ENCODE measurements at regions not wholly inside any gene's neighbourhood (a gene's known extent, or its start where the extent isn't known, plus 50 kb on each side); places are given as distances from the start of the nearest gene placed in this dataset.

- no peak overlapping the region for H3K9ac ChIP-seq (replicated peaks; ENCODE audit: extremely low read depth, insufficient read depth, low read length)
- H3K4me1 ChIP-seq (ENCODE audit: control insufficient read depth, extremely low read depth, insufficient read depth, low read length), result no peaks in the 10 kb centered on the region
- no peaks in the 10 kb centered on the region for H4K20me1 ChIP-seq (replicated peaks; ENCODE audit: control insufficient read depth, extremely low read depth, insufficient read depth, low read length)
- FAIRE-seq (no peak), DNase-seq (ENCODE audit: low read depth, low spot score) (no peak)
- no peak overlapping the region for H3K4me3 ChIP-seq (replicated peaks in 1 of 3; ENCODE audit: insufficient read depth in 1 of 3, low read depth in 1 of 3, low read length in 3 of 3)
- TF ChIP-seq, protein P1, sequence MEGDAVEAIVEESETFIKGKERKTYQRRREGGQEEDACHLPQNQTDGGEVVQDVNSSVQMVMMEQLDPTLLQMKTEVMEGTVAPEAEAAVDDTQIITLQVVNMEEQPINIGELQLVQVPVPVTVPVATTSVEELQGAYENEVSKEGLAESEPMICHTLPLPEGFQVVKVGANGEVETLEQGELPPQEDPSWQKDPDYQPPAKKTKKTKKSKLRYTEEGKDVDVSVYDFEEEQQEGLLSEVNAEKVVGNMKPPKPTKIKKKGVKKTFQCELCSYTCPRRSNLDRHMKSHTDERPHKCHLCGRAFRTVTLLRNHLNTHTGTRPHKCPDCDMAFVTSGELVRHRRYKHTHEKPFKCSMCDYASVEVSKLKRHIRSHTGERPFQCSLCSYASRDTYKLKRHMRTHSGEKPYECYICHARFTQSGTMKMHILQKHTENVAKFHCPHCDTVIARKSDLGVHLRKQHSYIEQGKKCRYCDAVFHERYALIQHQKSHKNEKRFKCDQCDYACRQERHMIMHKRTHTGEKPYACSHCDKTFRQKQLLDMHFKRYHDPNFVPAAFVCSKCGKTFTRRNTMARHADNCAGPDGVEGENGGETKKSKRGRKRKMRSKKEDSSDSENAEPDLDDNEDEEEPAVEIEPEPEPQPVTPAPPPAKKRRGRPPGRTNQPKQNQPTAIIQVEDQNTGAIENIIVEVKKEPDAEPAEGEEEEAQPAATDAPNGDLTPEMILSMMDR (IDR thresholded peaks at IDR 0.05; ENCODE audit: extremely low read depth in 1 of 2, insufficient read depth in 1 of 2, low read depth in 1 of 2, low read length in 2 of 2), result no peak
- H3K27me3 ChIP-seq (ENCODE audit: control insufficient read depth in 2 of 2, insufficient read depth in 2 of 2, low read length in 2 of 2), result no peaks in the 10 kb centered on the region
- H2AFZ ChIP-seq (ENCODE audit: low read depth, low read length), result no peak overlapping the region
- H3K36me3 ChIP-seq (ENCODE audit: control insufficient read depth in 2 of 2, extremely low read depth in 1 of 2, insufficient read depth in 2 of 2, low read length in 2 of 2), result no peaks in the 10 kb centered on the region
- dilution Hi-C loops (cut with MboI; ENCODE audit: extremely low pct_ligation_motif_present, low sequenced_read_pairs), result no loop called here
- no peak overlapping the region for H3K27ac ChIP-seq (ENCODE audit: insufficient read depth, low read depth, low read length)
- no peak overlapping the region for H3K4me2 ChIP-seq (ENCODE audit: insufficient read depth, low read length)
- no peaks in the 10 kb centered on the region for H3K9me1 ChIP-seq (replicated peaks; ENCODE audit: control insufficient read depth, extremely low read depth, insufficient read depth, low read length)
- BruUV-seq (replicated peaks), result no TSS peak
- CTCF ChIA-PET, result no interaction called here
- intact Hi-C loops (cut with micrococcal nuclease), result no loop called here
- no peaks in the 10 kb centered on the region for H3K9me3 ChIP-seq (replicated peaks; ENCODE audit: control insufficient read depth, insufficient read depth, low read length)
- H3K79me2 ChIP-seq (ENCODE audit: control insufficient read depth, insufficient read depth, low read length), result no peaks in the 10 kb centered on the region
- POLR2A ChIA-PET, result no interaction called here
These were observed 71.4 kb upstream of the TRAM1L1 start for GRCh38 chr4:117156806-117157205.

- TF ChIP-seq POLR2A (IDR thresholded peaks at IDR 0.05; ENCODE audit: low read depth, low read length), result no peak
- TF ChIP-seq, protein P1 (IDR thresholded peaks at IDR 0.05; ENCODE audit: extremely low read depth in 1 of 2, insufficient read depth in 1 of 2, low read depth in 1 of 2, low read length in 2 of 2), result no peak
- no peak for TF ChIP-seq POLR2AphosphoS5 (IDR thresholded peaks at IDR 0.05; ENCODE audit: insufficient read depth, low read depth, low read length)
- no peak for TF ChIP-seq MAX (IDR thresholded peaks at IDR 0.05; ENCODE audit: insufficient read depth, insufficient read length)
- TF ChIP-seq FOS (IDR thresholded peaks at IDR 0.05; ENCODE audit: borderline replicate concordance, insufficient read depth, low read length), result no peak
- DNase-seq (ENCODE audit: low read depth, low spot score) (no peak), FAIRE-seq (no peak)
- dilution Hi-C loops (cut with MboI; ENCODE audit: extremely low pct_ligation_motif_present, low sequenced_read_pairs), result no loop called here
- ChIA-PET CTCF (no interaction called here), POLR2A (no interaction called here)
- no peaks in the 10 kb centered on the region for H4K20me1 ChIP-seq (replicated peaks; ENCODE audit: control insufficient read depth, extremely low read depth, insufficient read depth, low read length)
- H3K4me3 ChIP-seq (replicated peaks in 1 of 3; ENCODE audit: insufficient read depth in 1 of 3, low read depth in 1 of 3, low read length in 3 of 3), result no peak overlapping the region
- no peaks in the 10 kb centered on the region for H3K27me3 ChIP-seq (ENCODE audit: control insufficient read depth in 2 of 2, insufficient read depth in 2 of 2, low read length in 2 of 2)
- H3K27ac ChIP-seq (ENCODE audit: insufficient read depth, low read depth, low read length), result no peak overlapping the region
- H3K4me2 ChIP-seq (ENCODE audit: insufficient read depth, low read length), result no peak overlapping the region
- no peak overlapping the region for H2AFZ ChIP-seq (ENCODE audit: low read depth, low read length)
- no peaks in the 10 kb centered on the region for H3K4me1 ChIP-seq (ENCODE audit: control insufficient read depth, extremely low read depth, insufficient read depth, low read length)
- no peaks in the 10 kb centered on the region for H3K9me1 ChIP-seq (replicated peaks; ENCODE audit: control insufficient read depth, extremely low read depth, insufficient read depth, low read length)
- intact Hi-C loops (cut with micrococcal nuclease), result no loop called here
- no TSS peak for BruUV-seq (replicated peaks)
- H3K9me3 ChIP-seq (replicated peaks; ENCODE audit: control insufficient read depth, insufficient read depth, low read length), result no peaks in the 10 kb centered on the region
- no peak overlapping the region for H3K9ac ChIP-seq (replicated peaks; ENCODE audit: extremely low read depth, insufficient read depth, low read length)
- H3K36me3 ChIP-seq (ENCODE audit: control insufficient read depth in 2 of 2, extremely low read depth in 1 of 2, insufficient read depth in 2 of 2, low read length in 2 of 2), result no peaks in the 10 kb centered on the region
- no peaks in the 10 kb centered on the region for H3K79me2 ChIP-seq (ENCODE audit: control insufficient read depth, insufficient read depth, low read length)
These were observed 72.0 kb upstream of the TRAM1L1 start for GRCh38 chr4:117157360-117157759.
